SH-SY5Y (cell line): ENCODE measurements at regions not wholly inside any gene's neighbourhood (a gene's known extent, or its start where the extent isn't known, plus 50 kb on each side); places are given as distances from the start of the nearest gene placed in this dataset.

ENCODE experiments used
- GATA2 ChIP-seq: IDR thresholded peaks from 2 replicates; pipeline ENCODE4 v1.6.1; 2011; ENCODE audit warnings: mild to moderate bottlenecking, low read depth, low read length
- GATA3 ChIP-seq: IDR thresholded peaks from 2 replicates; pipeline ENCODE4 v1.6.1; 2011; ENCODE audit warnings: low read depth, mild to moderate bottlenecking, low read length, moderate library complexity

- TF ChIP-seq GATA2 (no peak), GATA3 (no peak)
Measured at GRCh38 chr16:22732400-22732799, 81.6 kb upstream of the HS3ST2 start.

DNA sequence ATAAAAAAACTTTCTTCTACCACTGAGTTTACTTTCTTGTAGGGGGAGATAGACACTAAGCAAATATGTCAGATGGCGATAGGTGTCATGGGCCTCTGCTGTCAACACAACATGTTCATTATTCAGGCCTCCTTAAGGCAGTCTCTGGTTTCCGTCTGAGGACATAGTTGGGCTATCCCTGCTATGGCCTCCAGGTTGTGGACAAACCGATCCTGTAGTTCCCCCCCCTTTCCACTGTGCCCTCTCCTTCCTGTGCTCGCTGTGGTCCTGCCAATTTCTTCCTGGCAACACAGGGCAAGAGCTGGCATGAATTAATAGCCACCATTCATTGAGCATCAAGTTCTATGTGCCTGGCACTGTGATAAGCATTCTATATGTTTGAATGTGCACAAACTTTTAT, 81.0 kb upstream of the HS3ST2 start:
- TF ChIP-seq GATA2 = no peak
- no peak for TF ChIP-seq GATA3

GRCh38 chr16:22734368-22734767, 79.6 kb upstream of the HS3ST2 start:
- no peak for TF ChIP-seq GATA3
- no peak for TF ChIP-seq GATA2

GRCh38 chr16:22736791-22737190, 77.2 kb upstream of the HS3ST2 start:
- TF ChIP-seq GATA2 = no peak
- TF ChIP-seq GATA3 = no peak

GRCh38 chr16:22739077-22739476, 74.9 kb upstream of the HS3ST2 start:
- TF ChIP-seq GATA3 = no peak
- TF ChIP-seq GATA2 = no peak

GRCh38 chr16:22743401-22743800, 70.6 kb upstream of the HS3ST2 start:
- TF ChIP-seq GATA3 = no peak

DNA sequence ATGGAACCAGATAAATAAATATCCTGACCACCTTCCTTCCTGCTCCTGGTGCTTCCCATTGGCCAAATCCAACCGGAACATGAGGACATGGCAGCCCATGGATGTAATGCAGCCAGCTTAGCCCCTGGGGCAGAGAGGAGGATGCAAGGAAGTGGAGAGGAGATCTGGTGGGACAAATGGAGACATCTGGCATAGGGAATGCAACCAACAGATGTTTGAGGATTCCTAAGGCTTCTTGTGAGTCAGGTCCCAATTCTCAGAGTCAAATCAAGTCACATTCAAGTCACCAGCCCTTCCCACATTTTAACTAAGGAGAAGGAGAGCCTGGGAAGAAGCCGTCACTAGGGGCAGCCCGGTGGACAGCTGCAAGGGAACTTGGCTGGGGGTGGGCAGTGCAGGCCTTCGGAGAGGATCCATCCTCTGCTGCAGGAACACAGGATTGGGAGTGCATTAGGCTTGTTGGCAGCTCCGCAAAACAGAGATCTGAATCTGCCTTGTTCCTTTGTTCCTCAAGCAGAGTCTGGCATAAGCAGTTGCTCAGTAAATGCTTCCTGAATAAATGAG, 62.8 kb upstream of the HS3ST2 start:
- TF ChIP-seq GATA2 (no peak), GATA3 (no peak)

GRCh38 chr16:22751685-22752084, 62.3 kb upstream of the HS3ST2 start:
- TF ChIP-seq GATA3 (no peak), GATA2 (no peak)

DNA sequence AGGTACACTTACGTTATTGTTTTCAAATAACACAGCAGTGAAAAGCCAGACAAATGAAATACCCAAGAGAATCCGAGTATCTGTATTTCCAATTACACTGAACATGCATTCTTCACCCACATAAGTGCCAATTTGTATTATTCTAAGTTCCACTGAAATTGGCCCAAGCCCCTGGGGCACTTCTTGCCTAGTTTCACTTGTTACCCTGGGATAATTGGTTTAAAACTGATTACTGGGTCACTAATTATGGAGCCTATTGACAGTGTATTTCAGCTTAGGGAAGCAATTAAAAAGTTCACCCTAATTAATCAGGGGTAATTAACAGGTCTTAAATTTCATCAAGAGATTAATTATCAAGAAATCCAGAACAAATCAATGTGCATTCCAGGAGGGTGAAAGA, 60.5 kb upstream of the HS3ST2 start:
- TF ChIP-seq GATA2 (no peak), GATA3 (no peak)

DNA sequence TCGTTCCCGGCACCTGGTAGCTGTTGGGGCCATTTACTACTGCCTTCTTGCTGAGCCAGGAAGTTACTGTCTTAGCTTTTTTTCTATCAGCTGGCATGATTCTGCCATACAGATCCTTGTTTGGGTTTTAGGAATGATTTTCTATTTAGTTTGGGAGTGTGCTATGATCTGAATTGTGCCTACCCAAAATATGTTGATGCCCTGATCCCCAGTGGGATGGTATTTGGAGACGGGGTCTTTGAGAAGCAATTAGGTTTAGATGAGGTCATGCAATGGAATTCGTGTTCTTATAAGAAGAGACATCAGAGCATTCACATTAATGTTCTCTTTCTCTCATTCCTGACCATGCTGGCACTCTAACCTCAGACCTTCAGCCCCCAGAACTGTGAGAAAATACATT, 59.4 kb upstream of the HS3ST2 start:
- no peak for TF ChIP-seq GATA2
- TF ChIP-seq GATA3 = no peak

DNA sequence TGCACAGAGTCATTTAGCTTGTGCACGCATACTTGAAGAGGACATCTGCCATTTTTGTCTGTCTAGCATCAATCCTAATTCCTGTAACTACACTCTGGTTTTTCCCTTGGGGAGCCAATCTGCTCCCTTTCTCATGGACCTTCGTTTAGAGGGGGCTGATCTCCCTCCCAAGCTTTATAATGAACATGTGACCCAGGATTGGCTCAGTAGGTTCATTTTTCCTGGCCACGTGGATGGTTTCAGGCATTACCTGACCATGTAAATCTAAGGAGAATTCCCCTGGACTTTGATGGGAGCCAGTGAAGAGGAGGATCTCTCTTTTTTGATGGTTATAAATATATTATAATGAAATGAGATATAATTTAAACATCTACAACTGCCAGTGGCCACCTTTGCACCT, 56.8 kb upstream of the HS3ST2 start:
- no peak for TF ChIP-seq GATA3
- TF ChIP-seq GATA2 = no peak

GRCh38 chr16:22762486-22762885, 51.5 kb upstream of the HS3ST2 start:
- TF ChIP-seq GATA3 (no peak), GATA2 (no peak)

- TF ChIP-seq GATA3 (no peak), GATA2 (no peak; the same call in 1 of the 2 replicates)
Measured at GRCh38 chr16:22763437-22764080, 50.4 kb upstream of the HS3ST2 start.
